Peyer's patch (tissue), 4 donors: ENCODE measurements at regions not wholly inside any gene's neighbourhood (a gene's known extent, or its start where the extent isn't known, plus 50 kb on each side); places are given as distances from the start of the nearest gene placed in this dataset.

Experiments used
- DNase-seq, 3 donors: peaks; one replicate each; pipeline ENCODE4 v3.0.0-alpha.2; 2017 to 2019
- H3K27ac ChIP-seq, 4 donors: fragments of 200-600 bp; sonication (generic); one replicate each; pipeline ENCODE4 v1.5.1; 2016 to 2019
- H3K27me3 ChIP-seq, 2 donors: fragments of 200-600 bp; sonication (generic); one replicate each; pipeline ENCODE4 v1.5.1; 2019
- H3K36me3 ChIP-seq, 3 donors: fragments of 200-600 bp; sonication (generic); one replicate each; pipeline ENCODE4 v1.5.1; 2016 to 2019
- H3K4me1 ChIP-seq, 4 donors: fragments of 200-600 bp; sonication (generic); one replicate each; pipeline ENCODE4 v1.5.1; 2016 to 2019
- H3K4me3 ChIP-seq, 4 donors: fragments of 200-600 bp; sonication (generic); 1 replicate in 3 of 4; 2 replicates in 1 of 4; pipeline ENCODE4 v1.5.1; 2016 to 2019; ENCODE audit warnings: mild to moderate bottlenecking in 1 of 4
- H3K9me3 ChIP-seq, 4 donors: fragments of 200-600 bp; sonication (generic); one replicate each; pipeline ENCODE4 v1.5.1; 2016 to 2019; ENCODE audit warnings: mild to moderate bottlenecking in 1 of 4
- POLR2A ChIP-seq, 2 donors: fragments of 450-650 bp; IDR thresholded peaks; one replicate each; pipeline ENCODE4 v1.5.1; 2017; ENCODE audit warnings: antibody characterized with exemption in 2 of 2, mild to moderate bottlenecking in 2 of 2, moderate library complexity in 2 of 2
- TF ChIP-seq, protein P1 (sequence below), 6 experiments: fragments of 450-650 bp in 4 of 6; fragments of 200-600 bp in 2 of 6; sonication (generic) in 1 of 6; IDR thresholded peaks; one replicate each; pipeline ENCODE4 v1.5.1; 2017 to 2019; ENCODE audit warnings: antibody characterized with exemption in 6 of 6, mild to moderate bottlenecking in 3 of 6, moderate library complexity in 1 of 6

DNA sequence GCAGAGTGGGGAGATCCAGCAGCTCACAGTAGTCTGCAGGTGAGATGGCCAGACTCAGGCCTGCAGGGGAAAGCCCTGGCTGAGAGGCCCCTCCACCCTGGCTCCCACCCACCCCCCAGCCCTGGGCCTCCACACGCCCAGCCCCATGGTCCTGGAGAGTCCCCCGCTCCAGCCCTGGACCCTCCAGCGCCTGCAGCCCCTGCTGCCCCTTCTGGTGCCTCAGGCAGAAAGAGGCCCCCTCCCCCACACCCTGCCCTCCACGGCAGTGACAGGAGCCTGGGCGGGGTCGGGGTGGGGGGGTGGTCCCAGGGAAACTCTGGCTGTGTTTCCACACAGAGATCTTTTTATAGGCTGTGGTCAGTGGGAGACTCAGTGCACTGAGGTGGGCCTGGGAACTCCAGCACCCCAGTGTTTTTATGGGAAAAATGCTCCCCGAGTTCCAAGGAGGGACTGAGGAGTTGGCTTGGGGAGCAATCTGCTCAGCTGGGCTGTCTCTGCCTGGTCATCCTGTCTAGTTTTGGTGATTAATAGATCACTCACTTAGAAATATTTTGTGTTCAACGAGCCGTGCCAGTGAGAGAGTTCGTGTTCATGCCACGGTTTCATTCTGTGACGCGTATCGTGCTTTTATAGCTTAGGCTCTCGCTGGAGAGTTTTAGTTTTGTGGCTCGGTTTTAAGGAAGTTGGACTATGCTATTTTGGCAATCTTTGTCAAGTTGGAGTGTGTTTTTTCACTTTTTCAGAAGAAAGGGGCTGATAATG, 53.1 kb upstream of the HGFAC start:
- Histone ChIP-seq H3K27ac (peak overlapping the region; percentile 71 to 73 (median 72)), H3K36me3 (no peaks in the 10 kb centered on the region), H3K9me3 (no peaks in the 10 kb centered on the region), H3K4me3 (peak overlapping the region; percentile 15 to 27 (median 21)), H3K27me3 (no peaks in the 10 kb centered on the region), H3K4me1 (peaks cover 0 to 30% (median 8%) of the 10 kb centered on the region in 4 donors)
- peak in 1 of 3 donors; percentile 47 for DNase-seq
- TF ChIP-seq, protein P1, sequence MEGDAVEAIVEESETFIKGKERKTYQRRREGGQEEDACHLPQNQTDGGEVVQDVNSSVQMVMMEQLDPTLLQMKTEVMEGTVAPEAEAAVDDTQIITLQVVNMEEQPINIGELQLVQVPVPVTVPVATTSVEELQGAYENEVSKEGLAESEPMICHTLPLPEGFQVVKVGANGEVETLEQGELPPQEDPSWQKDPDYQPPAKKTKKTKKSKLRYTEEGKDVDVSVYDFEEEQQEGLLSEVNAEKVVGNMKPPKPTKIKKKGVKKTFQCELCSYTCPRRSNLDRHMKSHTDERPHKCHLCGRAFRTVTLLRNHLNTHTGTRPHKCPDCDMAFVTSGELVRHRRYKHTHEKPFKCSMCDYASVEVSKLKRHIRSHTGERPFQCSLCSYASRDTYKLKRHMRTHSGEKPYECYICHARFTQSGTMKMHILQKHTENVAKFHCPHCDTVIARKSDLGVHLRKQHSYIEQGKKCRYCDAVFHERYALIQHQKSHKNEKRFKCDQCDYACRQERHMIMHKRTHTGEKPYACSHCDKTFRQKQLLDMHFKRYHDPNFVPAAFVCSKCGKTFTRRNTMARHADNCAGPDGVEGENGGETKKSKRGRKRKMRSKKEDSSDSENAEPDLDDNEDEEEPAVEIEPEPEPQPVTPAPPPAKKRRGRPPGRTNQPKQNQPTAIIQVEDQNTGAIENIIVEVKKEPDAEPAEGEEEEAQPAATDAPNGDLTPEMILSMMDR (IDR thresholded peaks at IDR 0.05), result no peak
- no peak for TF ChIP-seq POLR2A (IDR thresholded peaks at IDR 0.05)

DNA sequence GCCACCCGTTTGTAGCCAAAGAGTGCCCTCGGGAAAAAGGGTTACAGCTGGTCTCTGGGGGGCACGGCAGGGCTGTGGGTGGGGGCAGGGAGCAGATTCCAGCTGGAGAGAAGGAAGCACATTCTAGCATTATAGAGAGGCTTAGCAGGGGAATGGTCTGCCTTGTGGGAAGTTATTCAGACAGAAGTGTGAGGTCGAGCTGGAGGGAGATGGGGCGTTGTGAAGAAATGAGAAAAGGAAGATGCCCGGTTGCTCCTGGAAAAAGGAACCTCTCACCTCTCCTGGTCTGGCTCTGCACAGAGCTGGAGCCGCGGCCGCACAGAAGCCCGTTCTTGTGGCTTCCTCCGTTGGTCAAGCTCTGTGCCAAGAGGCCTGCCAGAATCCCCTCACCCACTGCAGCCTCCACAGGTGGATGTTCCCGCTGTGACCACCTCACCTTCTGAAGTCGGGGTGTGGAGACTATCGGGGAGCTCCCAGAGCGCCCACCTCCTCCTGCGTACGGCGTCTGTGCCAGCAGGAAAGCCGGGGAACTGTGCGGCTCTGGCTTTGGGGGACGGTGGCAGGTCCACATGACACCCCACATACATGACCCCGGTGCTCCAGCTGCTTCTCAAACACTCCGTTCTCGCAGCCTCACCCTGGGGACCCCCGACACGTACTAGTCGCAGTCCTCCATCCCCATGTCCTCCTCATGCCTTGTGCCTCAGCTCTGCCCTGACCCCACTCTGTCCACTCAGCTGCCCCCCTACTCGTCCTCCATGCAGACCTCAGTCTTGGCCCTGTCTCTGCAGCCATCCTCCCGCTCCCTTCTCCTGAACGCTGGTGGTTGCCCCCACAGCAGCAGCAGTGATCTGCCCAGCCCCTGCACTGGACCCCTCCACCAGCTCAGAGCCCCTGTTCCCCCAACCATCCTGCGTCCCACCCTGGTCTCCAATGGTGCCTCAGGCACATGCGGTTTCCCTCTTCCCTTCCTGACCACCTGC, 52.2 kb upstream of the HGFAC start:
- no peak for DNase-seq
- H3K4me1 ChIP-seq, result peaks cover 0 to 27% (median 8%) of the 10 kb centered on the region in 4 donors
- peak overlapping the region in 1 of 4 donors; percentile 1 for H3K4me3 ChIP-seq
- H3K36me3 ChIP-seq, result no peaks in the 10 kb centered on the region
- peak overlapping the region; percentile 71 to 73 (median 72) for H3K27ac ChIP-seq
- H3K27me3 ChIP-seq, result no peaks in the 10 kb centered on the region
- H3K9me3 ChIP-seq, result no peaks in the 10 kb centered on the region
- TF ChIP-seq, protein P1 (IDR thresholded peaks at IDR 0.05), result no peak
- TF ChIP-seq POLR2A (IDR thresholded peaks at IDR 0.05), result no peak

DNA sequence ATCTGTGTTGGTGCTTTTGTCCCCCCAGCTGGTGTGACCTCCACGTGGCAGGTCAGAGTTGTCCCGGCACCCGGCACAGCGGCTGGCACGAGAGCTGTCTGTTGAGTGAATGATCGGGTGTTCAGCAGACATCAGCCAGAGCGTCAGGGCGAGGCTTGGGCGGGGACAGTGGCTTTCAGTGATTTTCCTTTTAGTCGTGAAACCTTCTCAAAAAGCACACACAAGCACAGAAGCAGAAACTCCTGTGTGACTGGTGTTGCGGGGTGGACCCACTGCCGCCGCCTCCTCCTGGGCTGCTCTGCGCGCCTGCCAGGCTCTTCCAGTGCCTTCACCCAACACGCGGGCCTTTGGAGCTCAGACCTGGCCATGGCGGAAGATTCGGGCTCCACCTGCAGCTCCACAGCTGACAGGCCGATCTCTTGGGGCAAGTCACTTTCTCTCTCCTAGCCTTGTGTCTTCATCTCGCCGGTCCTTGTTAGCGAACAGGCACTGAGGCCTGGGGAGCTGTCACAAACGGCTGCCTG, 51.4 kb upstream of the HGFAC start:
- Histone ChIP-seq H3K4me3 (no peak overlapping the region), H3K27ac (no peak overlapping the region), H3K36me3 (no peaks in the 10 kb centered on the region), H3K4me1 (peaks cover 0 to 22% (median 8%) of the 10 kb centered on the region in 4 donors), H3K9me3 (no peaks in the 10 kb centered on the region), H3K27me3 (no peaks in the 10 kb centered on the region)
- TF ChIP-seq, protein P1 (IDR thresholded peaks at IDR 0.05), result no peak
- no peak for TF ChIP-seq POLR2A (IDR thresholded peaks at IDR 0.05)
- DNase-seq, result no peak

DNA sequence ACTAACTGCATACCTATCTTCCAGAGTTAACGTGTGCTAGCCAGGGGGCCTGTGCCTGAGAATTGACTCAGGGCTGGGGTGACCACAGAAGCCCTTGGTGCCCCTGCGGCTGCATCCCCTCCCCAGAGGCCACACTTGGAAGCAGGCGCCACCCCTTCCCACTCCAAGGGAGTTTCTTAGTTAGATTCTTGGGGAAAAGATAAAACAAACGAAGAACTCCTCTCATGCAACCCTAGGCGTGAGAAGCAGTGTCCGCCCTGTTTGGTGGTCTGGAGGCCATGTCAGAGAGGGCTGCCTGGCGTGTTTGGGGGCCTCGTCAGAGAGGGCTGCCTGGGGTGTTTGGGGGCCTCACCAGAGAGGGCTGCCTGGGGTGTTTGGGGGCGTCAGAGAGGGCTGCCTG, 50.3 kb upstream of the HGFAC start:
- no peaks in the 10 kb centered on the region for H3K27me3 ChIP-seq
- H3K36me3 ChIP-seq, result no peaks in the 10 kb centered on the region
- H3K9me3 ChIP-seq, result no peaks in the 10 kb centered on the region
- no peak overlapping the region for H3K4me3 ChIP-seq
- DNase-seq, result no peak
- TF ChIP-seq, protein P1 (IDR thresholded peaks at IDR 0.05), result no peak
- no peak overlapping the region for H3K27ac ChIP-seq
- H3K4me1 ChIP-seq, result peaks cover 0 to 20% (median 8%) of the 10 kb centered on the region in 4 donors
